ENCODE measurements at regions not wholly inside any gene's neighbourhood (a gene's known extent, or its start where the extent isn't known, plus 50 kb on each side); places are given as distances from the start of the nearest gene placed in this dataset.
A peak's percentile ranks its signal among the peaks of the same experiment; 100 is the strongest.

DNA sequence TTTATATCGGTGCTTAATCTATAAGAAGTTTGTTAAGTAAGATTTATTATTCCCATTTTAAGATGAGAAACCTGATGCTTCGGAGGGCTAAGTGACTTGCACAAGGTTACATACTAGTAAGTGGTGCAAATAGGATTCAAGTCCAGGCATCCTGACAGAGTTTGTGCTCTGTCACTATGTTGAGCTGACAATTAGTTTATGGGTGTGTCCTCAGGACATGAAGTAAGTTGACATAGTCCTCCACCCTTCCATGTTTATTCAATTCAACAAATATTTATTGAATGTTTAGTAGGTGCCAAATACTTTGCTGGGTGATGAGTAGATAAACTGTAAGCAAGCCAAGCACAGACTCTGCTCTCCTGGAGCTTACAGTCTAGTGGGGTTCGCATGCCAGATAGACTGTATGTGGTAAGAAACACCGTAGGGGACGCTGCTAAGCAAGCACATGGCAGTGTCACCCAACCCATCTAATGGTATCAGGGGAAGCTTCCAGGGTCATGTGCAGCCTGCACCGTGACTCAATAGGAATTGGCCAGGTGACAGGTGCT is 342.7 kb upstream of the SATB1 start:
- no peak for DNase-seq

- DNase-seq, result no peak
Measured at GRCh38 chr3:18766974-18767373, 341.8 kb upstream of the SATB1 start.

DNA sequence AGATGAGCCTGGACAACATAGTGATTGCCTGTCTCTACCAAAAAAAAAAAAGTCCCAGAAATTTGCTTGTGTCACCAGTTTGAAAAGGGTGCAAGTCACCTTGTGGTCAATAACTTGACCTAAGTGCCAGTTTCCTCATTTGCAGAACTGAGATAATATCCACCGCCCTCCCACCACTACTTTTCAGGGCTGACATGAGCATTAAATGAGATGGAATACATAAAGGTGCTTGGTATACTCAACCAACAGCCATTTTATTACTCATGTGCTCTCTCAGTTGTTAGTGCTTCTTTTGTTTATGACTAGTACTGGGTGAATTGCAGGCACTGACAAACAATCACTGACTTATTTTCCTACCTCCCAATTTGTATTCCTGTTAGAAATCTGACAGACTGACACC is 340.5 kb upstream of the SATB1 start:
- DNase-seq, result no peak

DNA sequence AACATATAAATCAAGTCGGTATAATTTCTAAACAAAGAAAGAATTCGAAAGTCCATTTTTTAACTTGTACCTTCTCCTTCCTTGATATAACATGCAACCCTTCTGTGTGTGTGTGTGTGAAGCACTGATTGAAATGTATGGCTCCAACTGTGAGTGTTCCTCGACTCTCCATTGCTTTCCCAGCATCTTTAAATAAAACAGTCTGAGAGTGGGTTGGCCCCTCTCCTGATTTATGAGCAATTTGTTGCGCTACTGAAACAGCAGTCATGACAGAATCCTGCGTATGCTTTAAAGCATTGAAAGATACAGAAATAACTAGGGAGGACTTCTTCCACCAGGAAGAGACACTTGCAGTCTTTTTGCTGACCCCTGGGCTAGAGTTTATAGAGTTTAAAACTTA is 340.0 kb upstream of the SATB1 start:
- DNase-seq, result no peak

GRCh38 chr3:18761530-18761929 is 336.4 kb upstream of the SATB1 start:
- DNase-seq, result no peak

GRCh38 chr3:18758047-18758704 is 333.0 kb upstream of the SATB1 start:
- DNase-seq, result peak; percentile 18

DNA sequence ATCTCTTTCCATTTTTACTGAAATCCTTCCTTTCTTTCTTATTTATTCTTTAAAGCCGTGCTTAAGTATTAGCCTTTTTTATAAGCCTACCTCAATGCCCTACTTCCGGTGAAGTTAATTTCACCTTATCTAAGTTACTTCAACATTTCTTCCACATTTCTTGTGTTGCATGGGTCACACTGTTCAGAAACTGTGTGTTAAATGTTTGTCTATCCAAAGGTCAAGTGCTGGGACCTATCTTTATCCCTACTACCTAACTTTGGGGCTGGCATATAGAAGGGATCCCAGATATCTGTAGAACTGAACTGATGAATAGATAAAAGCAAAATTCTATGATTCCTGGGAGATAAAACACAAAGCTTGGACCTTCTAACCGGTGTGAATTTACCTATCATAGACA is 332.3 kb upstream of the SATB1 start:
- DNase-seq, result no peak

DNA sequence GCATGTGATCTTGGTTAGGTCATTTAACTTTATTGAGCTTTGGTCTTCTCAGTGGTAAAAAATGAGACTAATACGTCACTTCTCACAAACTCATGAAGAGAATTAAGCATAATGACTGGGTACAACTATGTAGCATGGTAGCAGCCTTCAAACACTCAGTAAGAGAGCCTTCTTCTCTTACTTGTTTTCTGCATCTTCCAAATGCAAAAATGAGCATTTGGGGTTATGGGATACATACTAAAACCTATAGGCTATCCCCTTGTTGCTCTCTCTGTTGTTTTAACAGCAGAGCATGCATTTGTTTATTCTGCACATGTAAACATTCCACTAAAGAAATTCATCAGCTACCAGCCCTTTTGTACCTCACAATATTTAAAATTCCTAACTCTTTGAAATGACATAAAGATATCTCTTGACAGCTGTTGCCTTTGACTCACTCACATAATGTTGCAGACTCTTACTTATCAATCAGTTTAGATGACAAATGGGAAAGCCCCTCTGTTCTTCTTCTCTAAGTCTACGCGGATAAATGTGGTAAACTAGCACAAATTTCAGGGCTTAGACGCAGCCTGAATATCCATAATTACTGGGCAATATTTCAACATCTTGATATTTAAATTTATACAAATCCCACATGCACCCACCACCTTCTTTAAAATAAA is 327.3 kb upstream of the SATB1 start:
- DNase-seq, result no peak

- peak; percentile 54 for DNase-seq
Measured at GRCh38 chr3:18751514-18751913, 326.4 kb upstream of the SATB1 start.

- no peak for DNase-seq
Measured at GRCh38 chr3:18747383-18747782, 322.2 kb upstream of the SATB1 start.

GRCh38 chr3:18745472-18745871 is 320.3 kb upstream of the SATB1 start:
- DNase-seq, result no peak

DNA sequence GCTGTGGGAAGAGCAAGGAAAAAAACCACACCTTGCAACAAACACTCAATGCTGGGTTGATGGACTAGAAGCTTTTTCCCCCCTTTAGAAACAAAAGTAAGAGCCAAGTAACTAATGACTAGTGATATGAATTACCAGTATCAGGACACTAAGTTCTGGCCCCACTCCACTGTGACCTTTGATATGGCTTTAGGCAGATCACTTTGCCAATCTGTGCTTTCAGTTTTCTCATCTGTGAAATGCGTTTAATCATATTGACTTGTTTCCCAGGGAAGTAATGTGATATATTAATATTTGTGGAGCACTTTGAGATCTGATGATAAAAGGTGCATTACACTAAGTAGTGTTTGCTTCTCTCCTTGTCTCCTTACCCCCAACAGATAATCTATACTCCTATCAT is 319.3 kb upstream of the SATB1 start:
- no peak for DNase-seq

GRCh38 chr3:18743761-18744160 is 318.6 kb upstream of the SATB1 start:
- DNase-seq, result no peak

- no peak for DNase-seq
Measured at GRCh38 chr3:18740631-18741583, 315.8 kb upstream of the SATB1 start.

DNA sequence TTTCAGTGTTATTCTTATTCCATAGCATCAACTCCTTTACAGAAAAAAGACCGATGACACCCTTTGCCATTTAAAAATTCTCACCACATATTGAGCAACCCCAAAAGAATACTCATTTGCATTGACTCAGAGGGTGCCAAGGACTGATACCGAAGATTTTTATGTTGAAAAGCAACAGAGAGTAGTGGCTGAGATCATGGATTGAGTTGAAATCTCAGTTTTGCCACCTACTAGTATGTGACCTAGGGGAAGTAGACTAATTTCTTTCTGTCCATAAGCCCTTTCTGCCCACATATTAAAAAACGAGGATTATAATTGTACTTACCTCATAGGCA is 313.9 kb upstream of the SATB1 start:
- no peak for DNase-seq

- no peak for DNase-seq
Measured at GRCh38 chr3:18738393-18739098, 313.4 kb upstream of the SATB1 start.

DNA sequence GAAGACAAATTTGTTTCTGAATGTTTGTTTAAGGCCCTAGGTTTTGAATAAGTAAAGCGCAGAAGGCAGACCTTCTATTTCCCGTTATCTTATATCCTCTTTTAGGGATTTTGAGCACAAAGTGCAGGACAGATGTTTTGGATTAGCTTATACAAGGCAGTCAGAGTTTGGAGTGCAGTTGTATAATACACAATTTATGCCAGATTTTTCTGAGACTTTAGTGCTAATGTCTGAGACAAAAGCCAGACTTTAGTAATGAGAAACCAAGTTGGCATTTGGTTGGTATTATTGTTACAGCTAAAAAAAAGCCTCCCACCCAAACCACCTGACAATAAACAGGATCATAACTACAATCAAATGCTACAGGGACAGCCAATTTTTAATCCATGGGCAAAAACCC is 309.9 kb upstream of the SATB1 start:
- no peak for DNase-seq

- DNase-seq, result no peak
Measured at GRCh38 chr3:18734309-18734708, 309.2 kb upstream of the SATB1 start.

GRCh38 chr3:18732474-18732873 is 307.3 kb upstream of the SATB1 start:
- DNase-seq, result no peak

GRCh38 chr3:18730491-18730890 is 305.4 kb upstream of the SATB1 start:
- no peak for DNase-seq

DNA sequence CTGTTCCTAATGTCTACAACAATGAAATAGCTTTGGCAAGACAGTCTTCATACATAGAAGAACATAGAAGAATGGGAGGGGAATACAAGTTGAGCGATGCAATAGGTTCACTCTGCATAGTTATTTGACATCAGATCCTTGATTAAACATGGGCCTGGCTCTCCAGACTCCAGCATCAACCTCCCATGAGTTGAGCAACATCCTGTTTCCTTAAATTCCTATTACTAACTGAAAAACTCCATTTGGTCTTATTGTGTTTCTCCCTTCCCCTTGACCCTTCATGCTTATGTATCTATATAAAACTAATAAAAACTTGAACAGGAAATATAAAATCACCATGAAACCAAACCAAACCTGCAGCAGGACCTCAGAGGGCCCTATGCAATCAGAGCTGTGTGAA is 304.5 kb upstream of the SATB1 start:
- no peak for DNase-seq

- DNase-seq, result no peak
Measured at GRCh38 chr3:18725668-18726407, 300.7 kb upstream of the SATB1 start.

Data from NCI-H1092 (cell line).